Spleen (tissue), 7 donors: ENCODE measurements at regions not wholly inside any gene's neighbourhood (a gene's known extent, or its start where the extent isn't known, plus 50 kb on each side); places are given as distances from the start of the nearest gene placed in this dataset.

Experiments used
- CTCF ChIP-seq, 11 experiments: fragments of 200-600 bp in 7 of 11; fragments of 450-650 bp in 4 of 11; sonication (generic) in 4 of 11; IDR thresholded peaks in 8 of 11; conservative IDR thresholded peaks in 3 of 11; 1 replicate in 7 of 11; 2 replicates in 4 of 11; pipeline versions ENCODE4 v1.4.0 to v1.8.0; 2016 to 2021; ENCODE audit warnings: antibody characterized with exemption in 11 of 11, inconsistent platforms in 4 of 11, mild to moderate bottlenecking in 1 of 11
- POLR2A ChIP-seq, 3 donors: fragments of 450-650 bp; IDR thresholded peaks; one replicate each; pipeline ENCODE4 v1.5.1; 2017; ENCODE audit warnings: antibody characterized with exemption in 3 of 3, mild to moderate bottlenecking in 1 of 3
- POLR2AphosphoS5 ChIP-seq, 3 donors: sonication (generic); formaldehyde crosslinking; IDR thresholded peaks; one replicate each; pipeline ENCODE4 v1.5.1; 2017; ENCODE audit warnings: antibody characterized with exemption in 3 of 3
- donor health status: DM: no; HTN: no; CAD: no; lungs with moderate emphysema.
- donor health status: DM: no; HTN: no; CAD: no.
- donor health status: DM: no; HTN: no; CAD: no.

- no peak for TF ChIP-seq CTCF (IDR thresholded peaks at IDR 0.05 in 8 of 11, conservative IDR thresholded peaks at IDR 0.05 in 3 of 11)
- TF ChIP-seq POLR2A (IDR thresholded peaks at IDR 0.05): no peak
- TF ChIP-seq POLR2AphosphoS5 (IDR thresholded peaks at IDR 0.05): no peak
These were observed 1312.6 kb upstream of the CHAC2 start for GRCh38 chr2:52454962-52455361.
